A673 (cell line): ENCODE measurements at regions not wholly inside any gene's neighbourhood (a gene's known extent, or its start where the extent isn't known, plus 50 kb on each side); places are given as distances from the start of the nearest gene placed in this dataset.

Experiments used
- CTCF ChIP-seq: fragments of 300-800, 200-600 bp; sonication (generic); conservative IDR thresholded peaks from 2 replicates; pipeline ENCODE4 v1.5.1; 2017; ENCODE audit warnings: low read depth, mild to moderate bottlenecking, antibody characterized with exemption, low read length, moderate library complexity, mixed read lengths
- EZH2 ChIP-seq: fragments of 200-600 bp; sonication (generic); IDR thresholded peaks from 2 replicates; pipeline ENCODE4 v1.6.1; 2017; ENCODE audit warnings: borderline replicate concordance, low read depth, mild to moderate bottlenecking, mixed read lengths, antibody characterized with exemption, low read length; ENCODE audit not compliant: poor library complexity, severe bottlenecking

- TF ChIP-seq EZH2: no peak
- TF ChIP-seq CTCF: no peak
Measured at GRCh38 chr1:177558372-177558771, 387.6 kb downstream of the BRINP2 start.
